HUES64 (cell line): ENCODE measurements at regions not wholly inside any gene's neighbourhood (a gene's known extent, or its start where the extent isn't known, plus 50 kb on each side); places are given as distances from the start of the nearest gene placed in this dataset.

Experiments used
- H3K27ac ChIP-seq: 2 replicates; pipeline ENCODE4 v1.7.0; 2013; ENCODE audit warnings: low read depth, low read length, inconsistent platforms
- H3K27me3 ChIP-seq: 2 replicates; pipeline ENCODE4 v1.6.1; 2013; ENCODE audit warnings: mild to moderate bottlenecking, low read length; ENCODE audit not compliant: insufficient read depth
- H3K36me3 ChIP-seq: 2 replicates; pipeline ENCODE4 v1.6.1; 2013; ENCODE audit warnings: mild to moderate bottlenecking, low read length; ENCODE audit not compliant: insufficient read depth
- H3K4me1 ChIP-seq: 2 replicates; pipeline ENCODE4 v1.6.1; 2013; ENCODE audit warnings: mild to moderate bottlenecking, low read length, moderate library complexity; ENCODE audit not compliant: insufficient read depth
- H3K4me3 ChIP-seq: 2 replicates; pipeline ENCODE4 v1.5.1; 2013; ENCODE audit warnings: mild to moderate bottlenecking, low read length, moderate library complexity
- H3K9ac ChIP-seq: 2 replicates; pipeline ENCODE4 v1.6.1; 2013; ENCODE audit warnings: mild to moderate bottlenecking, low read depth, low read length
- H3K9me3 ChIP-seq: 2 replicates; pipeline ENCODE4 v1.6.1; 2013; ENCODE audit warnings: low read depth, low read length; ENCODE audit not compliant: insufficient read depth
- WGBS: fragments of 150-250, 120-280 bp; methylation state at CpG from one replicate; pipeline ENCODE4 v1.1.7; 2013; ENCODE audit warnings: missing lambda C conversion rate; 5-methylcytosine and 5-hydroxymethylcytosine counted together

DNA sequence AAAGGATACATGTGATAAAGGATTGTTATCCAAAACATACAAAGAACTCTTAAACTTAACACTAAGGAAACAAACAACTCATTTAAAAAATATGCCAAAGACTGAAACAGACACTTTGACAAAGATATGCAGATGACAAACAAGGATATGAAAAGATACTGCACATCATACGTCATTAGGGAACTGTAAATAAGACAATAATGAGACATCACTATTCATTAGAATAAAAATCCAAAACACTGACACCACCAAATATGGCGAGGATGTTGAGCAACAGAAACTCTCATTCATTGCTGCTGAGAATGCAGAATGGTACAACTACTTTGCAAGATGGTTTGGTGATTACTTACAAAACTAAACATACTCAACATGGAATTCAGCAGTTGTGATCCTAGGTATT is 156.5 kb upstream of the FOXA2 start:
- WGBS, result 90% methylated on average over 2 of the region's 2 CpGs
- Histone ChIP-seq H3K4me3 (no peak overlapping the region), H3K9ac (no peak overlapping the region), H3K27ac (no peak overlapping the region), H3K27me3 (no peaks in the 10 kb centered on the region), H3K9me3 (no peaks in the 10 kb centered on the region), H3K4me1 (no peaks in the 10 kb centered on the region), H3K36me3 (no peaks in the 10 kb centered on the region)

DNA sequence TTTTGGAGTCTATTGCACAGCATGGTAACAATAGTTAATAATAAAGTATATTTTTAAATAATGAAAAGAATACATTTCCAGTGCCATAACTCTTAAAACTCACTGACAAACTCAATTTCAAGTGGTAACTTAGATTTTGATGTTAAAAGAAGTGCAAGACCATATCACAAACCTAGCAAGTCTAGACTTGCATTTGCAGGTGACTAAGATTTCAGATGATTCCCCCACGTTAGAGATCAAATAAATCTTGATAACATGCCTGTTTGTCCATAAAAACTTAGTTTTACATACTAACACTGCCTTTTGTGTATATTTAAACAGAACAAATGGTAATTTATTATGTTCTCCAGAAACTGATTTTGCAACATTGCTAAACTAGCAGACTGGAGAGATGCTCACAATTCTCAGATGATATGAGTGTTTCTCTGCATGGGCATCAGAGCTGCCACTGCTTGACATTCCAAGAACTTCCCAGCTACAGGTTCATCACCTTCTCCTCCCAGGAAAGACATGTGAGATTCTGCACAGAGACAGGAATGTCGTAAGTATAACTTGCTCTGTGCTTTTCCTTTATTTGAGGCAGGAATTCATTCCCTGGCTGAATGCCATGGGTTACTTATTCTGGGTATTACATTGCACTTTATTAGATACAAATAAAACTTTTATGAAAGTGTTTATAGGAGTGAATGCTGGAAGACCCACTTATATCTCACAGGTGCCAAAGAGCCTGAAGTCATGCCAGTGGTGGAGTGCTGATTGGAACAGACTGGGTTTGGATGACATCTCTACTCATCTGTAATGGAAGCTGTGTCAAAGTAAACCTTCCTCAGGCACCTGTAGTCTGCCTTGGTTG is 160.2 kb upstream of the FOXA2 start:
- H3K4me3 ChIP-seq, result no peak overlapping the region
- WGBS, result 80% methylated on average over 2 of the region's 2 CpGs
- H3K4me1 ChIP-seq, result no peaks in the 10 kb centered on the region
- no peaks in the 10 kb centered on the region for H3K9me3 ChIP-seq
- H3K27ac ChIP-seq, result no peak overlapping the region
- H3K36me3 ChIP-seq, result no peaks in the 10 kb centered on the region
- no peaks in the 10 kb centered on the region for H3K27me3 ChIP-seq
- H3K9ac ChIP-seq, result no peak overlapping the region

DNA sequence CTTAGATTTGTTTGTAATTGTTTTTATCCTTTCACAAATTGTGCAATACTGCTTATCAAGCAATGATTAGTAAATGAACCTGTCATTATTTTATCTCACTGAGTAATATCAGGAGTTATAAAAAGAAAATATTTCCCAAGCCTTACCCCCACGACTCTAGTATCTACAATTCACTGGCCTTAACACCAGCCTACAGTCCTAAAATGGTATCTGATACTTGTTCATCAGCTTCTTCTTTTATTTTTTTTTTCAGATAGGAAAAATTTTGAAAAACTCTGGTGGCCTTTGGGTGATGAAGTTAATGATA is 160.8 kb upstream of the FOXA2 start:
- Histone ChIP-seq H3K9ac (no peak overlapping the region), H3K27ac (no peak overlapping the region), H3K4me1 (no peaks in the 10 kb centered on the region), H3K36me3 (no peaks in the 10 kb centered on the region), H3K27me3 (no peaks in the 10 kb centered on the region), H3K9me3 (no peaks in the 10 kb centered on the region), H3K4me3 (no peak overlapping the region)
- WGBS, result 60% methylated on average over 1 of the region's 1 CpG

DNA sequence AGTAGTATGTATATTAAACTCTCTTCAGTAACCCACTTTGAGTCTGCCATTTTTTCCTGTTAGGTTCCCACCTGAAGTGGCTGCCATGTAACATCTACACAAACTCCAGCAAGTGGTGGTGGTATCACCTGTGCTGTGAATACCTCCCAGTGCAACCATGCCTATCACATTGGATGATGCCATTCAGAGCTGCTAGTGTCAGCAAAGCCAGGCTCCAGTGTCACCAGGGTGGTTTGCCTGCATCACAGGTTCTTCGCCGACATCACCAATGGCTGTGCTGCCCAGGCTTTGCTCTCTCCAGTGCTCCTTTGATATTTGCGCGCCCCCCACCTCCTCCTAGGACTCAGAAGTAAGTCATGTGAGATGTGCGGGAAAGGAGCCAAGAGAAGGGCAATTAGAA is 162.6 kb upstream of the FOXA2 start:
- H3K4me3 ChIP-seq, result no peak overlapping the region
- H3K27me3 ChIP-seq, result no peaks in the 10 kb centered on the region

DNA sequence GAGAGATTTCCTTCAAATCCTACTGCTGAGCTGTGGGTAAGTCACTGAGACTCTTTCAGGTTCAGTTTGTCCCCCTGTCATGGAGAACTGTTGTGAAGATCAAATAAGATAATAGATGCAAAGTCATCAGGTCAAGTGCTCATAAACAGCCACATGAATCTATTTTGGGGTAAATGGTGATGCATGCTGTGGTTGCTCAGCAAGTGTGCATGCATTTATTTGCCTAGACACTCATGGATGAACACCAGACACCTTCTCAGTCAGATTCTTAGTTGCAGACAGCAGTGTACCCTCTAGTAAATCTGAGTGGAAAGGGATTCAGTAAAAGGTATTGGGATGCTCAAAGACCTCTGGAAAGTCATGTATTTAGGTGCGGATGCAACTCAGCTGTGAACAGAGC is 168.0 kb upstream of the FOXA2 start:
- Histone ChIP-seq H3K36me3 (no peaks in the 10 kb centered on the region), H3K9ac (no peak overlapping the region), H3K27me3 (no peaks in the 10 kb centered on the region), H3K9me3 (no peaks in the 10 kb centered on the region), H3K27ac (no peak overlapping the region), H3K4me3 (no peak overlapping the region), H3K4me1 (no peaks in the 10 kb centered on the region)
- WGBS, result 96% methylated on average over 1 of the region's 1 CpG

More for the DNA sequence above, 162.6 kb upstream of the FOXA2 start:
- H3K9me3 ChIP-seq, result no peaks in the 10 kb centered on the region
- H3K4me1 ChIP-seq, result no peaks in the 10 kb centered on the region
- no peak overlapping the region for H3K27ac ChIP-seq
- no peak overlapping the region for H3K9ac ChIP-seq
- WGBS, result 94% methylated on average over 5 of the region's 5 CpGs
- no peaks in the 10 kb centered on the region for H3K36me3 ChIP-seq

DNA sequence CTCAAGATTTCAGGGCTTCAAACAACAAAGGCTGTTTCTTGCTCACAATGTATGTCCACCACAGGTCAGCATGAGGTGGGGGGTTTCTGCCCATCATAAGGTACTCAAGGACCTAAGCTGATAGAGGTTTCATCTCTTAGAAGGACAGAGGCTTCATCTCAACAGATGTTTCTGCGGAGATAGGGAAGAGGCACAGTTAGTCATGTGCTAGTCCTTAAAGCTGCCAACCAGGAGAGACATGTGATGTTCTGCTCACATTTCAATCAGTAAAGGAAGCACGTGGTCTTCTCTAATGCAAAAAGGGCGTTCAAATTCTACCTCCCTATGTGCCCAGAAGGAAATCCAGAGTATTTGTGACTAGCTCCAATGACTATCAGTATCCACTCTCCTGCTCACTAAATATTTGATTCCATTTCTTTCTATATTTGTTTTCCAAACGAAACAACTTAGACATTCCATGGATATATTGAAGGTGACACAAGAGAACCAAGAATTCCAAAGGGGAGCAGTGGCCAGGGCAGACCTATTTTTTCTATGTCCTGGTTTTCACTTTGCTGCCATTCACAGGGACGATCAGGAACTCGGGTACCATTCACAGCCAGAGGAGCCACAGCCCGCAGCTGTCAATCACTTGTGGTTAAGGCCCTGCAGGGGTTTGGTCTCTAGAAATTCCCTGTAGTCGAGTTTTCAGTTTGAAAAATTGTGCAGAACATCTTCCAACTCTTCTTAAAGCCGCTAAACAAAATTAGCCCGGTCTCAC is 173.2 kb upstream of the FOXA2 start:
- H3K4me1 ChIP-seq, result no peaks in the 10 kb centered on the region
- no peaks in the 10 kb centered on the region for H3K9me3 ChIP-seq
- H3K9ac ChIP-seq, result no peak overlapping the region
- peaks cover 5% of the 10 kb centered on the region; the same call in 1 of the 2 replicates for H3K27me3 ChIP-seq
- H3K4me3 ChIP-seq, result no peak overlapping the region
- H3K36me3 ChIP-seq, result no peaks in the 10 kb centered on the region
- WGBS, result 92% methylated on average over 10 of the region's 10 CpGs
- no peak overlapping the region for H3K27ac ChIP-seq

DNA sequence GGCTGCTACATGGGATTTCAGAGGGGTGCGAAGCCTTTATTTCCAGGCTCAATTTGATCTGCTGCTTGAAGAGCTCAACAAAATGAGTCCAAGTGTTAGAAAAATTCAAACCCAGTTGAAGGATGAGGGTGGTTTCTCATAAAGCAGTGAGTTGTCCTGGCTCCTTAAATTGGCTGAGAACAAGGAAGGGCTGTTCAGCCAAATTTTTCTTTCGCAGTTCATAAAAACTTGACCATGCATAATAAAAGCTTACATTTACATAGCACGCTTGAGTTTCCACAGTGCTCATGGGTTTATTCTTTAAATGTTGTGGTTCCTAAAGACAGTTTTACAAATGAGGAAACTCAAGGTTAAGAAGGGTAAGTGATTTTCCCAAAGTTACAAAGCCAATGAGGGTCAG is 174.4 kb upstream of the FOXA2 start:
- no peak overlapping the region for H3K9ac ChIP-seq
- H3K27ac ChIP-seq, result no peak overlapping the region
- no peaks in the 10 kb centered on the region for H3K36me3 ChIP-seq
- WGBS, result 92% methylated on average over 3 of the region's 3 CpGs
- H3K4me3 ChIP-seq, result no peak overlapping the region
- H3K4me1 ChIP-seq, result no peaks in the 10 kb centered on the region
- H3K9me3 ChIP-seq, result no peaks in the 10 kb centered on the region
- peaks cover 5% of the 10 kb centered on the region; the same call in 1 of the 2 replicates for H3K27me3 ChIP-seq

DNA sequence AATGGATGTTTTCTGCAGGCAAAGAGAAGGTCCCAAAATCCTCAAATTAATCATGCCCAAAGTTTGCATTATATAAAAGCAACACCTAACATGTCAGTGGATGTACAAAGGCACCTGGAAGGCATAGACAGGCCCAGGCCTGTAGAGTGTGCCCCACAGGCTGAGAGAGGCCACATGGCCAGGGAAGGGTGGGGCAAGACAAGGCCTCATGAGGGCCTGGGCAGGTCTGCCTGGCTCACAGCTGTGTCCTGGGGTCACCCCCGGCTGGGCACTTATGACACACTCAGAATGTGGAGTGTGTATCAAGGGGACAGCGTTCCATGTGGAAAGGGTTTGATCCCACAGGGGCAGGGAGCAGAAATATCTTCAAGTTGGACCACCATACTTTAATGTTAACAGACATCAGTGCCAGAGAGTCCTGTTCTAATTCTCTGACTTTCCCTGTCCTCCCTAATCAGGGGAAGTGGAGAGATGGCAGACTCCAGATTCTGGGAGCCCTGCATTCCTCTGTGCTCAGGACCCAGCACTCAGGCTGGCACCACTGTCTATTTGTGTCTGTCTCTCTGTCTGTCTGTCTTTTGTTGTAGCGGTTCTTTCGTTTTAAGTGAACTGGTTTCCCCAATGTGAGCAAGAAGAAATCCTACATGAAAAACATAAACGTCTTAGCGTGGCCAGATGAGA is 178.3 kb upstream of the FOXA2 start:
- no peak overlapping the region for H3K9ac ChIP-seq
- H3K4me3 ChIP-seq, result no peak overlapping the region

DNA sequence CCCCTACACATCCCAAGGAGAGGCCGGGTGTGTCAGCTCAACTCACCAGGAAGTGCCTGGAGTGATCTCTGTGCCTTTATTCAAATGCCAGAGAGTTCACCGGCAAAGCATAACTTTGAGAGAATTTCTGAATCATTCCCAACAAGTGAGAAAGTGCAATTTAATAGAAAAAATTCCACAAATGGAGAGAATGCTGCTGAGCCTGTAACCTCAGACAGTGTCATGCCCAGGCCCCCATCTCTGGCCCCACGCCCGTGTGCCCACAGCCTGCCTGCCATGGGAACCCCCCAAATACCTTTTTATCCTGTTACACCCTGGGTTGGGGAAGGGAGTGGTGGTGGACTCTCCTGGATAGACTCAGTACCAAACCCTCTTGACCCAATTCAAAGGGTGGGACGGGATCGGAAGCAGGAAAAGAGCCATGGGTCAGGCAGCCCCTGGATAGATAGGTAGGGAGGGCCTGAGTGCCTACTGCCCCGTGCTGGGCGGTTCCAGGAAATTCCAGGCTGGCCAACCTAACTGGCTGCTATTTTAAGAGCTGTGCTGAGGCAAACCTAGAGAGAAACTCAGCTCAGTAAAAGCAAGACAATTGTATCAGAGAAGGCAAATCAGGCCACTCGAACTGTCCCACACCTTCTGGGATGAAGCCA is 179.0 kb upstream of the FOXA2 start:
- no peak overlapping the region for H3K27ac ChIP-seq

More for the DNA sequence above, 178.3 kb upstream of the FOXA2 start:
- no peaks in the 10 kb centered on the region for H3K36me3 ChIP-seq
- no peaks in the 10 kb centered on the region for H3K4me1 ChIP-seq
- H3K9me3 ChIP-seq, result no peaks in the 10 kb centered on the region
- H3K27me3 ChIP-seq, result peaks cover 5% of the 10 kb centered on the region; the same call in 1 of the 2 replicates
- 88% methylated on average over 6 of the region's 6 CpGs for WGBS
- H3K27ac ChIP-seq, result no peak overlapping the region

DNA sequence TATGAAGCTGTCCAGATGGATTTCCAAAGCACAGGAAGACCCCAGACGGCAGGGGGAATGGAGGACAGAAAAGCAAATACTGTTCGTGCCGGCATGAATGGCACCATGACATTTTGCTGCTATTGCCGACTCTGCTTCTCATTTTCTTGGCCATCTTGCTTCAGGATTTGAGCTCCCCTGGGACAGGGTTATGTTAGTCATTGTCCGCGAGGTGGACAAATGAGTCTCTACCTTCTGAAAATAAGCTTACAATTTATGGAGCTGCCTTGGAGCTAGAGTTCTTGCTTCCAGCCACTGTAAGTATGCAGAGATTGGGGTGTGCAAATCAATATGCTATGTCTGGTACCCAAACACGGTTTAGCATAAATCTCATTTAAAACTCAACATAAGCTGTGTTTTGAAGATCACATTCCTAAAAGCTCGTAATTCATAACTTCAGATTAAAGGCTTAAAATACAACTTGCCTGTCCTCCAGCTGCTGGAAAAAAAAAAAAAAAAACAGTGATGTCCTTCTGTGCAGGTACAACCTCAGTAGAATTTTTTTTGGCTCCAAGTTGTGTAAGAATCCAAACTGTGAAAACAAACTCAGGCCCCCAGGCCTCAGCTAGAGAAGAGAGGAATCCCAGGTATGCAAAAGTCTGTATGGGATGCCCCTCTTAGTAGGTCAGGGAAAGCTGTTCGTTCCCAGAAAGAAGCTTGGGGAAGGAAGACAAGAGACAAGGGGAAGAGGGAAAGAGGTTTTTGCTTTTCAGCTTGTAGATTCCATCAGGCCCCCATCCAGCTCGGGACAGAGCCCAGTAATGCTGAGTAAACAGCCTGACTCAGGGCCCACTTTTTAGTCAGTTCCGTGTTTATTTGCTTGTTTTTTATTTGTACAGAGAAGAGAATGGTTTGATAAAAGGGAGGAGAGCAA is 184.2 kb upstream of the FOXA2 start:
- H3K4me1 ChIP-seq, result no peaks in the 10 kb centered on the region
- no peak overlapping the region for H3K4me3 ChIP-seq
- 79% methylated on average over 11 of the region's 11 CpGs for WGBS
- no peaks in the 10 kb centered on the region for H3K36me3 ChIP-seq
- no peaks in the 10 kb centered on the region for H3K27me3 ChIP-seq
- H3K27ac ChIP-seq, result no peak overlapping the region
- H3K9ac ChIP-seq, result no peak overlapping the region
- no peaks in the 10 kb centered on the region for H3K9me3 ChIP-seq

More for the DNA sequence above, 179.0 kb upstream of the FOXA2 start:
- Histone ChIP-seq H3K4me1 (no peaks in the 10 kb centered on the region), H3K27me3 (peaks cover 5% of the 10 kb centered on the region; the same call in 1 of the 2 replicates), H3K36me3 (no peaks in the 10 kb centered on the region), H3K9me3 (no peaks in the 10 kb centered on the region), H3K4me3 (no peak overlapping the region), H3K9ac (no peak overlapping the region)
- WGBS, result 87% methylated on average over 9 of the region's 9 CpGs
